ENCODE measurements at regions not wholly inside any gene's neighbourhood (a gene's known extent, or its start where the extent isn't known, plus 50 kb on each side); places are given as distances from the start of the nearest gene placed in this dataset.

GRCh38 chr20:21808863-21809664 is 103.6 kb downstream of the PAX1 start:
- DNase-seq (ENCODE audit: low read depth in 4 of 4, low spot score in 3 of 4), result peak in 1 of 4 donors; percentile 12

GRCh38 chr20:21808139-21808538 is 102.7 kb downstream of the PAX1 start:
- DNase-seq (ENCODE audit: low read depth in 4 of 4, low spot score in 3 of 4), result no peak

DNA sequence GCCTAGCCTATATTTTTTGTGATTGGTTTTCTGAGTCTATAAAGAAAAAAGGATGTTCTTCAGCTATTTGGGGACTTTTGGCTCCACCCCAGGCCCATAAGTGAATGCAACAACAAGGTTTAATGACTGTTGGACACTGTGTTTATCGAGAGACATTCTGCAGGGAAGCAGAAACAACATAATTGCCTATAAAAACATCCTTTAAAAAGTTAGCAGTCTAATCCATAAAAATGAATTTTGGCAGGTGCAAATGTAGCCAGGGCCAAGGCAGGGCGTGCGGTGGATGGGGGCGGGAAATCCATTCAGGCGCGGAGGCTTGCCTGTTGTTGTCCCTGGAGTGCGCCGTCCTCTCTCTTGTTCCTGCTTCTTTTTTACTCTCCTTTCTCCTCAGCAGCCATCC is 99.3 kb downstream of the PAX1 start:
- DNase-seq (ENCODE audit: low read depth in 4 of 4, low spot score in 3 of 4), result no peak

DNA sequence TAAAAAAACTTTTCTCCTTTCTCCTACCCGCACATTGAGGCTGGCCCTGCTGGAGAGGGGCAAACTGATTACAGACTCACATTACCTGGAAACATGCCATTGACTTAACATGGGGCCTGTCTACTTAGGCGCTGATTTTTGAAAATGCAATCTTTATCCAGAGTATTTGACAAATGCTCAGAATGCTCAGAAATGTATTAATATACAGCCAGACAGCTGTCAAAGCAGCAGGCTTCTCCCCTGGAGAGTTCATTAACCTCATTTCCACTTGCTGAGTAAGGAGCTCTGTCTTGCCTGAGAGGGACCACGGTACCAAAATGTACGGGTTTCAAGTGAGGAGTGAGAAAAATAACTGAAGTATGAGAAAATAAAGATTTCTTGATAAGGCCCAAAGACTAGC is 95.7 kb downstream of the PAX1 start:
- DNase-seq (ENCODE audit: low read depth in 4 of 4, low spot score in 3 of 4), result no peak

GRCh38 chr20:21798384-21798783 is 92.9 kb downstream of the PAX1 start:
- DNase-seq (ENCODE audit: low read depth in 4 of 4, low spot score in 3 of 4), result no peak

DNA sequence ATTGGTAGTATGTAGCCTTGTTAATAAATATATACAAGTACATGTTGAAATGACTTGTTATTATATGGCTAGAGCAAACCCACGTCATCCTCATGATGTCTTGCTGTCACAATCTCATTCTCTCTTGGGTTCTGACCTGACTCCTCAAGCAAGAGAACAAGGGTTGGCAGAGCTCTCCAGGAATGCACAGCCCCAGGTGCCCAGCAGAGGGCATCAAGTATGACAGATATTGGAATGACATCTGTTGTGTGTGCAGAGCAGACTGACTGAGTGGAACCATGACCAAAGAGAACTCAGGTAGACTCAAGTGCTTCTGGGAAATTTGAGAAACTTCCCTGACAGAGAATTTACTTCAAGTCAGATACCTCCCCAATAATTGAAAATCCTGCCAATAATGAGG is 90.6 kb downstream of the PAX1 start:
- DNase-seq (ENCODE audit: low read depth in 4 of 4, low spot score in 3 of 4), result no peak

- no peak for DNase-seq (ENCODE audit: low read depth in 4 of 4, low spot score in 3 of 4)
These were observed 82.6 kb downstream of the PAX1 start for GRCh38 chr20:21788082-21788481.

- DNase-seq (ENCODE audit: low read depth in 4 of 4, low spot score in 3 of 4), result no peak
These were observed 76.1 kb downstream of the PAX1 start for GRCh38 chr20:21781446-21782075.

- no peak for DNase-seq (ENCODE audit: low read depth in 4 of 4, low spot score in 3 of 4)
These were observed 75.1 kb downstream of the PAX1 start for GRCh38 chr20:21780528-21780927.
